H9 (cell line): ENCODE measurements at regions not wholly inside any gene's neighbourhood (a gene's known extent, or its start where the extent isn't known, plus 50 kb on each side); places are given as distances from the start of the nearest gene placed in this dataset.

Experiments used
- DNase-seq: peaks from one replicate; pipeline ENCODE4 v3.0.0-alpha.2; 2017
- H2AFZ ChIP-seq: one replicate; pipeline ENCODE4 v1.6.1; 2013; ENCODE audit warnings: mild to moderate bottlenecking, low read length, control low read depth, moderate library complexity
- H2AK5ac ChIP-seq: 2 replicates; pipeline ENCODE4 v1.6.1; 2013; ENCODE audit warnings: low read length, control low read depth, mixed read lengths; ENCODE audit not compliant: insufficient read length
- H2BK120ac ChIP-seq: one replicate; pipeline ENCODE4 v1.6.1; 2013; ENCODE audit warnings: low read depth, mild to moderate bottlenecking, low read length, control low read depth, inconsistent platforms; ENCODE audit not compliant: poor library complexity, severe bottlenecking
- H2BK12ac ChIP-seq: 2 replicates; pipeline ENCODE4 v1.6.1; 2013; ENCODE audit warnings: low read length, control low read depth, mixed read lengths, low read depth; ENCODE audit not compliant: insufficient read length
- H2BK15ac ChIP-seq: 2 replicates; pipeline ENCODE4 v1.6.1; 2013; ENCODE audit warnings: low read depth, low read length, control low read depth
- H2BK20ac ChIP-seq: one replicate; pipeline ENCODE4 v1.6.1; 2013; ENCODE audit warnings: low read depth, mild to moderate bottlenecking, low read length, control low read depth, inconsistent platforms; ENCODE audit not compliant: poor library complexity, severe bottlenecking
- H2BK5ac ChIP-seq: 2 replicates; pipeline ENCODE4 v1.6.1; 2013; ENCODE audit warnings: low read length, control low read depth, mixed read lengths; ENCODE audit not compliant: insufficient read length
- H3K14ac ChIP-seq: 2 replicates; pipeline ENCODE4 v1.6.1; 2013; ENCODE audit warnings: low read length, control low read depth; ENCODE audit not compliant: insufficient read depth
- H3K18ac ChIP-seq: 2 replicates; pipeline ENCODE4 v1.6.1; 2013; ENCODE audit warnings: low read depth, mild to moderate bottlenecking, mixed read lengths, low read length, control low read depth; ENCODE audit not compliant: insufficient read length
- H3K23ac ChIP-seq: 2 replicates; pipeline ENCODE4 v1.6.1; 2013; ENCODE audit warnings: low read length, control low read depth, mixed read lengths, low read depth; ENCODE audit not compliant: insufficient read length
- H3K23me2 ChIP-seq: 2 replicates; pipeline ENCODE4 v1.6.1; 2013; ENCODE audit warnings: low read depth, mild to moderate bottlenecking, mixed read lengths, low read length, control low read depth; ENCODE audit not compliant: insufficient read length, poor library complexity, severe bottlenecking
- H3K27ac ChIP-seq: 2 replicates; pipeline ENCODE4 v1.5.1; 2013; ENCODE audit warnings: low read length, control low read depth, mixed read lengths, low read depth; ENCODE audit not compliant: insufficient read length
- H3K27me3 ChIP-seq: 2 replicates; pipeline ENCODE4 v1.6.1; 2013; ENCODE audit warnings: low read length, control low read depth, inconsistent platforms; ENCODE audit not compliant: insufficient read depth
- H3K4ac ChIP-seq: 2 replicates; pipeline ENCODE4 v1.6.1; 2013; ENCODE audit warnings: low read depth, mild to moderate bottlenecking, control low read depth, inconsistent platforms, low read length, moderate library complexity
- H3K4me1 ChIP-seq: 2 replicates; pipeline ENCODE4 v1.6.1; 2013; ENCODE audit warnings: low read length, control low read depth, inconsistent platforms; ENCODE audit not compliant: insufficient read depth
- H3K4me2 ChIP-seq: 2 replicates; pipeline ENCODE4 v1.6.1; 2013; ENCODE audit warnings: low read length, control low read depth, mixed read lengths; ENCODE audit not compliant: insufficient read length, insufficient read depth
- H3K56ac ChIP-seq: 2 replicates; pipeline ENCODE4 v1.6.1; 2013; ENCODE audit warnings: low read depth, mild to moderate bottlenecking, mixed read lengths, low read length, control low read depth; ENCODE audit not compliant: insufficient read length
- H3K79me1 ChIP-seq: 2 replicates; pipeline ENCODE4 v1.6.1; 2013; ENCODE audit warnings: low read depth, mild to moderate bottlenecking, moderate library complexity, low read length, control low read depth, inconsistent platforms; ENCODE audit not compliant: insufficient read depth, poor library complexity, severe bottlenecking
- H3K79me2 ChIP-seq: 2 replicates; pipeline ENCODE4 v1.6.1; 2013; ENCODE audit warnings: low read length, control low read depth, inconsistent platforms; ENCODE audit not compliant: insufficient read depth
- H3K9ac ChIP-seq: 2 replicates; pipeline ENCODE4 v1.6.1; 2013; ENCODE audit warnings: low read length, control low read depth, mixed read lengths; ENCODE audit not compliant: insufficient read length; ENCODE audit errors: extremely low read depth
- H3K9me3 ChIP-seq: one replicate; pipeline ENCODE4 v1.6.1; 2013; ENCODE audit warnings: low read depth, low read length, inconsistent platforms; ENCODE audit not compliant: control insufficient read depth
- H3T11ph ChIP-seq: one replicate; pipeline ENCODE4 v1.6.1; 2013; ENCODE audit warnings: mild to moderate bottlenecking, low read length, control low read depth, inconsistent platforms
- H4K20me1 ChIP-seq: one replicate; pipeline ENCODE4 v1.6.1; 2013; ENCODE audit not compliant: control insufficient read depth, insufficient read length, insufficient read depth
- H4K5ac ChIP-seq: 2 replicates; pipeline ENCODE4 v1.6.1; 2013; ENCODE audit warnings: low read depth, mild to moderate bottlenecking, mixed read lengths, low read length, control low read depth; ENCODE audit not compliant: insufficient read length
- H4K8ac ChIP-seq: replicated peaks from 2 replicates; pipeline ENCODE4 v1.6.1; 2013; ENCODE audit warnings: low read length, control low read depth, mixed read lengths, low read depth; ENCODE audit not compliant: insufficient read length
- H4K91ac ChIP-seq: 2 replicates; pipeline ENCODE4 v1.6.1; 2013; ENCODE audit warnings: low read depth, mild to moderate bottlenecking, moderate library complexity, mixed read lengths, low read length, control low read depth; ENCODE audit not compliant: insufficient read length
- H3K27ac Mint-ChIP-seq, 3 experiments: 2 replicates in 2 of 3; 3 replicates in 1 of 3; pipeline ENCODE4 v1.8.0; 2020 to 2021; ENCODE audit warnings: mixed read lengths in 3 of 3, mild to moderate bottlenecking in 1 of 3, moderate library complexity in 1 of 3
- H3K27me3 Mint-ChIP-seq: 2 replicates; pipeline ENCODE4 v1.8.0; 2021; ENCODE audit warnings: low read depth, mild to moderate bottlenecking, moderate library complexity, mixed read lengths
- H3K36me3 Mint-ChIP-seq, 3 experiments: 2 replicates in 2 of 3; 3 replicates in 1 of 3; pipeline ENCODE4 v1.8.0; 2020 to 2021; ENCODE audit warnings: low read depth in 3 of 3, mixed read lengths in 3 of 3; ENCODE audit not compliant: insufficient read depth in 1 of 3
- H3K4me1 Mint-ChIP-seq, 2 experiments: 2 replicates each; pipeline ENCODE4 v1.8.0; 2020; ENCODE audit warnings: mixed read lengths in 2 of 2
- H3K4me3 Mint-ChIP-seq, 2 experiments: 2 replicates in 1 of 2; 3 replicates in 1 of 2; pipeline ENCODE4 v1.8.0; 2020 to 2021; ENCODE audit warnings: mild to moderate bottlenecking in 2 of 2, mixed read lengths in 2 of 2, moderate library complexity in 1 of 2
- H3K9me3 Mint-ChIP-seq, 2 experiments: 2 replicates in 1 of 2; 3 replicates in 1 of 2; pipeline ENCODE4 v1.8.0; 2020; ENCODE audit warnings: mild to moderate bottlenecking in 2 of 2, mixed read lengths in 2 of 2, moderate library complexity in 1 of 2
- CTCF ChIP-seq: fragments of 200-600 bp; sonication (generic); conservative IDR thresholded peaks from 3 replicates; pipeline ENCODE4 v1.8.0; 2021; ENCODE audit warnings: antibody characterized with exemption, mild to moderate bottlenecking
- WGBS: extraction: QIAGEN DNeasy Blood & Tissue Kit; methylation state at CpG from one replicate; pipeline ENCODE4 v1.1.7; 2013; ENCODE audit warnings: missing lambda C conversion rate, low lambda C conversion rate, mixed read lengths; ENCODE audit not compliant: insufficient read length; ENCODE audit errors: extremely low coverage; 5-methylcytosine and 5-hydroxymethylcytosine counted together

- H3K27ac ChIP-seq: no peak overlapping the region
- H3K14ac ChIP-seq: no peak overlapping the region
- DNase-seq: no peak
- H4K91ac ChIP-seq: no peak overlapping the region
- no peak overlapping the region for H2BK120ac ChIP-seq
- no peak overlapping the region for H2BK20ac ChIP-seq
- H2BK5ac ChIP-seq: no peak overlapping the region
- H3K23me2 ChIP-seq: no peaks in the 10 kb centered on the region
- Mint-ChIP-seq H3K27ac (no peak overlapping the region), H3K4me1 (no peaks in the 10 kb centered on the region), H3K27me3 (no peaks in the 10 kb centered on the region), H3K36me3 (no peaks in the 10 kb centered on the region; a peak in 1 of 7 replicates), H3K4me3 (no peak overlapping the region), H3K9me3 (peaks cover 3 to 14% of the 10 kb centered on the region in 2 experiments; a peak in 4 of 5 replicates)
- no peak overlapping the region for H3T11ph ChIP-seq
- H2BK12ac ChIP-seq: no peak overlapping the region
- no peaks in the 10 kb centered on the region for H3K27me3 ChIP-seq
- no peak overlapping the region for H3K18ac ChIP-seq
- no peaks in the 10 kb centered on the region for H4K20me1 ChIP-seq
- no peaks in the 10 kb centered on the region for H3K79me1 ChIP-seq
- TF ChIP-seq CTCF: no peak
- H2AFZ ChIP-seq: no peak overlapping the region
- H3K4me2 ChIP-seq: no peak overlapping the region
- H4K5ac ChIP-seq: no peak overlapping the region
- no peaks in the 10 kb centered on the region for H3K79me2 ChIP-seq
- no peaks in the 10 kb centered on the region for H3K4me1 ChIP-seq
- H3K4ac ChIP-seq: no peak overlapping the region
- H2BK15ac ChIP-seq: no peak overlapping the region
- no CpG with 5 or more reads among the region's 3 CpGs for WGBS
- H3K56ac ChIP-seq: no peak overlapping the region
- no peak overlapping the region for H2AK5ac ChIP-seq
- no peak overlapping the region for H3K9ac ChIP-seq
- no peaks in the 10 kb centered on the region for H3K9me3 ChIP-seq
- no peak overlapping the region for H4K8ac ChIP-seq
- no peak overlapping the region for H3K23ac ChIP-seq
Measured at GRCh38 chr4:114423582-114423981, 175.0 kb upstream of the UGT8 start.
